ENCODE measurements at regions not wholly inside any gene's neighbourhood (a gene's known extent, or its start where the extent isn't known, plus 50 kb on each side); places are given as distances from the start of the nearest gene placed in this dataset.

GRCh38 chr6:169911264-169912263 lies 160.1 kb downstream of the ERMARD start:
- TF ChIP-seq CTCF (IDR thresholded peaks at IDR 0.05; ENCODE audit: insufficient read depth, low read depth, low read length) (no peak), EZH2 (IDR thresholded peaks at IDR 0.05; ENCODE audit: insufficient read depth, low read length) (no peak)

Measured in astrocyte (in vitro differentiated cells and primary cell).